Ramos (cell line): ENCODE measurements at regions not wholly inside any gene's neighbourhood (a gene's known extent, or its start where the extent isn't known, plus 50 kb on each side); places are given as distances from the start of the nearest gene placed in this dataset.

ENCODE experiments used
- in situ Hi-C: fragments of 300-500 bp; cut with MboI; formaldehyde crosslinking; loops from one replicate; pipeline ENCODE4 v1.14.3; 2022; ENCODE audit warnings: low sequenced_read_pairs; ENCODE audit not compliant: unreplicated experiment

DNA sequence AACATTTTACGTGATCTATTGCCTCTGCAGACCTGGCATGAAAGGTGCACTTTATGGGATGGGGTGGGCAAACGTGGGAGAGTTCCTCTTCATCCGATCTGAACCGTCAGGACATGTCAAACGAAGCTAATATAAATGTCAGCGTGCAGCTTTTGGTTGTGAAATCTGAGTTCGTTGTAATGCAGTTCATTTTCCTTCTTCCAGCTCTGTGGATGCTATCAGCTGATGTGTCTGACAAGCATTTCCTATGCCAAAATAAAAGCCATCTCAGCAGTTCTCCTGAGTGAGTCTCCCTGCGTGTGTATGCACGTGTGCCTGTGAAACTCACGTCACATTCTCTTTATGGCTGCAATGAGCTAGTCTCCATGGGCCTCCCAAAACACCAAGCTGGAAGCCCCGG is 512.3 kb downstream of the MCTP2 start:
- in situ Hi-C loops: no loop called here

DNA sequence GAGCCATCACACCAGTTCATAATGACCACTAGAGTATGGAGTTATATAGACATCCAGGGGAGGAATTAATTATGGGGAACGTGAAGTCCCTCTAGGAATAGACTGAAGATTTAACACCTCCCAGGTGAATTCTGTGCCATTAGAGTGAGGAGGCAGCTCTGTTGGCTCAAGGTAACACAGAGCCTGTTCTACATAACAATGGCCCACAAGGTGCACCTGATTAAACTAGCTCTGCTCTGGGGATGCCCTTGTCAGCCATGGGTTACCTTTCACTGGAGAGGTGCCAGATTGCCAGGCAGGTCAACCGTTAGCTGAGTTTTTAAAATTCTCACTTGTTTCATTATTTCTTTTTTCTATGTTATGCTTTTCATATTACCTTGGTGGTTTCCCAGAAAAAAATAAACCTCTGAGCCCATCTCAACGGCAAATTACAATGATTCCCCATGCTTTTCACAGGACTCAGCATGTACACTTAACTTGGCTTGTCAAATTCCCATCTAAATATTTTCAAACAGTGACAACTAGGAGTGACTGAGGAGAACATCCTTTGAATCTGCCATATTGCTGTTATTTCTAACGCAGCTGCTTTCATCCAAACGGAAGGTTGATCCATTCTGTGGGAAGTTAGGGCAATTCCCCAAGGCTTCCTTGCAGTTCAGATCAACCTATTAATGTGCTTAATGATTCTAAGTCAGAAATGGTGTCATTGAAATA is 512.9 kb downstream of the MCTP2 start:
- in situ Hi-C loops: no loop called here

DNA sequence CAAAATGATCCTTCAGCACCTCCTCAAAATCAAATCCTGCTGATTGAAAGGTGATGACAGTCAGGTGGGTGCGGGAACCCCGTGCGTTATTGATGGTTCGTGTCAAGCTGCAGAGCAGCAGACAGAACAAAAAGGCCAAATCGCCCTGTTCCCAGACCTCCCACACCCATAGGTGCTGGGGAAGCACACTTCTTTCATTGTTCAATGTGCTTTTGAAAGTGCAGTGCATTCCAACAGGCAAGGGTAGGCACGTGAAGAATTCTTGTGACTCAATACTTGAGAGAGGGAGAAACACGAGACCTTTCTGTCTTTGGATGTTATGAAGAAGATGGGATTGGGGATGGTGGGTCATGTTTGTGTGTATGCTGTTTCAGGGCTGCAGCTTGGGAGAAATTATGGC is 514.0 kb downstream of the MCTP2 start:
- in situ Hi-C loops: no loop called here

- in situ Hi-C loops: no loop called here
These were observed 516.1 kb downstream of the MCTP2 start for GRCh38 chr15:94747510-94747909.

GRCh38 chr15:94749811-94750617 is 518.7 kb downstream of the MCTP2 start:
- in situ Hi-C loops: no loop called here

GRCh38 chr15:94760348-94760747 is 529.0 kb downstream of the MCTP2 start:
- in situ Hi-C loops: no loop called here

- in situ Hi-C loops: no loop called here
These were observed 530.2 kb downstream of the MCTP2 start for GRCh38 chr15:94761574-94761973.

- in situ Hi-C loops: no loop called here
These were observed 537.7 kb downstream of the MCTP2 start for GRCh38 chr15:94769089-94769488.

GRCh38 chr15:94770199-94770598 is 538.8 kb downstream of the MCTP2 start:
- in situ Hi-C loops: no loop called here

DNA sequence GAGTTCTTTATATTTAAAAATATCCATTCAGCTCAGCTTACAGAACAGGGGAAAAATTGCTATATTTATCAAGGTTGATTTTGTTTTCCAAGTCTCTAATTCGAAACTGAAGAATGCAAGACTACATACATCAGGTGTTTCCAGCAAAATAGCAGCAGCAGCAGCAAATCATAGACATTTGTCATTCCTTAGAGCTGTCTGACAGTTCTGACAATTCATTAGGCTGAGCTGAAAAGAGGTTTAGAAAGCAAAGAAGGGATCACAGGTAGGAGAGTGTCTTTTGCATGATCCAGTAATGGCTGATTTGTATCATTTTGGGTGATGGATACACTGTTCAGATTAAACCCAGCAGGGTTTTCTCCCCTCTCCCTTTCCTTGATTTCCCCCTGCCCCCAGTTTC is 545.7 kb downstream of the MCTP2 start:
- in situ Hi-C loops: no loop called here

- in situ Hi-C loops: no loop called here
These were observed 547.5 kb downstream of the MCTP2 start for GRCh38 chr15:94778840-94779239.

DNA sequence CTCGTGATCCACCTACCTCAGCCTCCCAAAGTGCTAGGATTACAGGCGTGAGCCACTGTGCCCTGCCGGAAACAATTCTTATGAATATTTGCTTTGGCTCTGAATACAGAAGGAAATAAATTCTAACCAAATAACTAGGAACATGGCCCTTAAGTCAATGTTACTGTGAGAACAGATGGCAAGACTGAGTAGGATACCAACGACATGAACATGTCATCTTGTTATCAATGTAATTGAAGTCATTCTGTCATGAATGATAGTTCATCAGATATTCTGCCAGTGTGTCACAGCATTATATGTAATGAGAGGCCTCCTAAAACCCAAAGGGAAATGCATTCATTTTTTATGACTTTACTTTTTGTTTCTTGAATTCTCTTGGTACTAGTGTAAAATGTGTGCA is 548.8 kb downstream of the MCTP2 start:
- in situ Hi-C loops: no loop called here

DNA sequence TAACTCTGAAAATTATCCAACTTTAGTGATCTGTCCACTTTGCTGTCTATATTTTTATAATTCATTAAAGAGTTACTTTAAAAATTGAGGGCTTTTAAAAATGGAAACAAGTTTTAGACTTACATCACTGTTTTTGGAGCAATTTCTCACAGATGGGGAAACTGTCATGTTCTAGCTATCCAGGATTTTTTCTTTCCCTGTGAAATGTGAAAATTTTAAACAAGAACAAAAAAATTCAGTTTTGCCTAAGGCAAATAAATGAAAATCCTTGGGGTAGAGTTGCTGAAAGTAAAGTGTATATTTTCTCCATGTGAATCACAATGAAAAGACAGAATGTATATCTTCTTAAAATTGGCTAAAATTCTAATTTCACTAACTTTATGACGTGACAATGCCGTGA is 553.7 kb downstream of the MCTP2 start:
- in situ Hi-C loops: no loop called here

- in situ Hi-C loops: no loop called here
These were observed 559.6 kb downstream of the MCTP2 start for GRCh38 chr15:94791008-94791407.

- in situ Hi-C loops: no loop called here
These were observed 560.1 kb downstream of the MCTP2 start for GRCh38 chr15:94791510-94791909.

GRCh38 chr15:94792196-94792595 is 560.8 kb downstream of the MCTP2 start:
- in situ Hi-C loops: no loop called here

GRCh38 chr15:94793207-94793606 is 561.8 kb downstream of the MCTP2 start:
- in situ Hi-C loops: no loop called here

DNA sequence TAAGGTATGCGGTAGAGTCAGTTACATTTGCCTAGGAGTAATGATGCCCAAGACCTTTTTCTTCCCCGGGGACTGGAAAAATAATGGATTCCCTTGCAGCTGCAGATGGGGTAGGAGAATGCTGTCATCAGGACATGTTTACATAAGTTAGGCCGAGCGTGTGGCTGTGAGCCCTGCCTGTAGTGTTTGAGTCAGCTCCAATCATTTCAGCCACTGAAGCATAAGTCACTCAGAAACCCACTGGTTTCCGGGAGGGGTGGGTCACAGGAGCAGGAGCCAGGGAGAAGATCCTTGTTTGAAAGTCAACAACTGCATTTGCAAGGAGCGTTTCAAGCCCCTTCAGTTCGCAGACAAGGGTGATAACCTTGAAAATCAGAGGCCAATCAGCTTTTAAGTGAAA is 562.3 kb downstream of the MCTP2 start:
- in situ Hi-C loops: no loop called here

GRCh38 chr15:94804613-94805012 is 573.3 kb downstream of the MCTP2 start:
- in situ Hi-C loops: no loop called here

DNA sequence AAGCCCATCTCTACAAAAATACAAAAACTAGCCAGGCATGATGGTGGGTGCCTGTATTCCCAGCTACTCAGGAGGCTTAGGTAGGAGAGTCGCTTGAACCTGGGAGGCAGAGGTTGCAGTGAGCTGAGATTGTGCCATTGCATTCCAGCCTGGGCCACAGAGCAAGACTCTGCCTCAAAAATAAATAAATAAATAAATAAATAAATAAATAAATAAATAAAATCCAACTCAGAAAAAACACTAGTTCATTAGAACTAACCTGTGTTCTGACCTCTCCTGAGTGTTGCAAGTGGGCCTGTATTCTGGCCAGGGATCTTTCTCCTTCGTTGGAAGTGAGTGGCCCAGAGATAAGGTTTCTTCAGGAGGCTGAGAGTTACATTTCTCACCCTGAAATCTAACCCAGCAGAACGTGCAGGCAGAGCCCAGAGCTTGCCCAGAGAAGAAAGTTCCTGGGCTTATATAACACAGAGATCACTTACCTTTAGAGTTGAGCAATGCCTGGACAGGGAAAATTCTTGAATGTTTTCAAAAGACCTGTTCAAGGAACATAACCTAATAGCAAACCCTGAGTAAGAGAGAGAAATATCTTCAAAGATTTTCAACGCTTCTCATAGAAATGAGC is 583.9 kb downstream of the MCTP2 start:
- in situ Hi-C loops: no loop called here

GRCh38 chr15:94815914-94816313 is 584.6 kb downstream of the MCTP2 start:
- in situ Hi-C loops: no loop called here
